Gastroesophageal sphincter (tissue), 4 donors: ENCODE measurements at regions not wholly inside any gene's neighbourhood (a gene's known extent, or its start where the extent isn't known, plus 50 kb on each side); places are given as distances from the start of the nearest gene placed in this dataset.

Experiments
- ATAC-seq: fragments of 150-250 bp; one replicate; pipeline ENCODE4 v1.9.1; 2016; ENCODE audit warnings: mild to moderate bottlenecking, moderate library complexity
- H3K27ac ChIP-seq, 4 donors: fragments of 200-600 bp; sonication (generic) in 3 of 4; 1 replicate in 3 of 4; 2 replicates in 1 of 4; pipeline ENCODE4 v1.5.1; 2016 to 2019
- H3K27me3 ChIP-seq: fragments of 200-600 bp; sonication (generic); one replicate; pipeline ENCODE4 v1.5.1; 2019
- H3K36me3 ChIP-seq, 2 donors: fragments of 200-600 bp; sonication (generic); one replicate each; pipeline ENCODE4 v1.5.1; 2019; ENCODE audit warnings: control low read depth in 1 of 2
- H3K4me1 ChIP-seq, 3 donors: fragments of 200-600 bp; sonication (generic); 1 replicate in 2 of 3; 2 replicates in 1 of 3; pipeline ENCODE4 v1.5.1; 2016 to 2019; ENCODE audit warnings: control low read depth in 2 of 3
- H3K4me3 ChIP-seq, 2 donors: fragments of 200-600 bp; sonication (generic); one replicate each; pipeline ENCODE4 v1.5.1; 2019; ENCODE audit warnings: mild to moderate bottlenecking in 1 of 2, moderate library complexity in 1 of 2
- H3K9me3 ChIP-seq, 3 donors: fragments of 200-600 bp; sonication (generic); one replicate each; pipeline ENCODE4 v1.5.1; 2017 to 2019; ENCODE audit warnings: control low read depth in 2 of 3
- EP300 ChIP-seq: sonication (generic); formaldehyde crosslinking; IDR thresholded peaks from one replicate; pipeline ENCODE4 v1.6.1; 2017; ENCODE audit warnings: antibody characterized with exemption, mild to moderate bottlenecking
- POLR2A ChIP-seq, 2 donors: fragments of 450-650 bp; IDR thresholded peaks; one replicate each; pipeline ENCODE4 v1.6.1; 2017; ENCODE audit warnings: antibody characterized with exemption in 2 of 2, mild to moderate bottlenecking in 2 of 2, moderate library complexity in 1 of 2
- POLR2AphosphoS5 ChIP-seq: sonication (generic); formaldehyde crosslinking; IDR thresholded peaks from one replicate; pipeline ENCODE4 v1.6.1; 2017; ENCODE audit warnings: antibody characterized with exemption
- WGBS, 2 donors: methylation state at CpG; one replicate each; pipeline ENCODE4 v1.1.5; 2018; ENCODE audit warnings: low coverage in 1 of 2; 5-methylcytosine and 5-hydroxymethylcytosine counted together
- TF ChIP-seq, protein P1 (sequence below), 4 experiments: fragments of 200-600 bp in 2 of 4; fragments of 450-650 bp in 2 of 4; sonication (generic) in 1 of 4; IDR thresholded peaks; one replicate each; pipeline ENCODE4 v1.5.1; 2017 to 2019; ENCODE audit warnings: antibody characterized with exemption in 4 of 4, mild to moderate bottlenecking in 2 of 4, moderate library complexity in 2 of 4

DNA sequence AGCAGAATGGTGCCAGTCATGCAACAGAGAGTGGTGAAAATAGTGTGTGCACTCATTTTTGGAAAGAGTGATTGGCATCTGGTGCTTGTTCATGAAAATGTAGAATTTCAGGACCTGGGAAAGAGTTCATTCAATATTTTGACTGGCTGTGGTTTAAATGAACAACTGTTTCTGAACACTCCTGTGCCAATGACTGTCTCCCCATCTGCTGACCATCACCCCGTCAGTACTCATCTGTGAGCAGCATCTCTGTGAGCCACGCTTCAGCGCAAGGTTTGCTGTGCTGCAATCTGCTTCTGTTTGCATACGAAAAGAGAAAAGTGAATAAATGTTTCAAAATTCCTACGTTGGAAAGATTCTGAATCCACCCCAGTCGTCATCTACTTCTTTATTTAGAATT, 77.9 kb upstream of the RUNX1 start:
- peaks cover 0 to 10% (median 0%) of the 10 kb centered on the region in 3 donors for H3K9me3 ChIP-seq
- no peaks in the 10 kb centered on the region for H3K27me3 ChIP-seq
- no peak for TF ChIP-seq POLR2A (IDR thresholded peaks at IDR 0.05)
- TF ChIP-seq EP300: no peak
- no peak for TF ChIP-seq POLR2AphosphoS5
- TF ChIP-seq, protein P1, sequence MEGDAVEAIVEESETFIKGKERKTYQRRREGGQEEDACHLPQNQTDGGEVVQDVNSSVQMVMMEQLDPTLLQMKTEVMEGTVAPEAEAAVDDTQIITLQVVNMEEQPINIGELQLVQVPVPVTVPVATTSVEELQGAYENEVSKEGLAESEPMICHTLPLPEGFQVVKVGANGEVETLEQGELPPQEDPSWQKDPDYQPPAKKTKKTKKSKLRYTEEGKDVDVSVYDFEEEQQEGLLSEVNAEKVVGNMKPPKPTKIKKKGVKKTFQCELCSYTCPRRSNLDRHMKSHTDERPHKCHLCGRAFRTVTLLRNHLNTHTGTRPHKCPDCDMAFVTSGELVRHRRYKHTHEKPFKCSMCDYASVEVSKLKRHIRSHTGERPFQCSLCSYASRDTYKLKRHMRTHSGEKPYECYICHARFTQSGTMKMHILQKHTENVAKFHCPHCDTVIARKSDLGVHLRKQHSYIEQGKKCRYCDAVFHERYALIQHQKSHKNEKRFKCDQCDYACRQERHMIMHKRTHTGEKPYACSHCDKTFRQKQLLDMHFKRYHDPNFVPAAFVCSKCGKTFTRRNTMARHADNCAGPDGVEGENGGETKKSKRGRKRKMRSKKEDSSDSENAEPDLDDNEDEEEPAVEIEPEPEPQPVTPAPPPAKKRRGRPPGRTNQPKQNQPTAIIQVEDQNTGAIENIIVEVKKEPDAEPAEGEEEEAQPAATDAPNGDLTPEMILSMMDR (IDR thresholded peaks at IDR 0.05): no peak
- 72% methylated on average over 6 of the region's 6 CpGs for WGBS, 2 donors
- H3K36me3 ChIP-seq: no peaks in the 10 kb centered on the region
- no peaks in the 10 kb centered on the region for H3K4me1 ChIP-seq
- no peak overlapping the region for H3K4me3 ChIP-seq
- no peak for ATAC-seq
- H3K27ac ChIP-seq: no peak overlapping the region

DNA sequence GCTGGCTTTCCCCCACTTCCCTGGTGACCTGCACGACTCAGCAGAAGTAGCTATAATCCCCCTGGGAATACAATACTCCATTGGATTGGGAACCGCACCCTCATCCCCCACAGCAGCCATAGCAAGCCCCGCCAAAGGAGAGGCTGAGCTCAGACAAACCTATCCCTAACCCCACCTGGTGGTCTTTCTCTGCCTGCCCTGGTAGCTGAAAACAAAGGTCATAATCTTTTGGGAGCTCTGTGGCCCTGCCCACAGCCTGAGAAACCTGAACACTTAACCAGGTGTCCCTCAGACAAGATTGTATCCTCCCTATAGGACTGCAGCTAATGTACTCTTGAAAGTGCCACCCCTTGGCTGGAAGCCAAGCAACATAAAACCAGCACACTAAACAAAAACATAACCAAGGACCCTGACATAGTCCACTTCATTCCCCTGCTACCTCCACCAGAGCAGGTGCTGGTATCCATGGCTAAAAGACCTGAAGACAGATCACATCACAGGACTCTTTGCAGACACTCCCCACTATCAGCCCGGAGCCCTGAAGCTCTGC, 71.6 kb upstream of the RUNX1 start:
- H3K9me3 ChIP-seq: peaks cover 0 to 10% (median 0%) of the 10 kb centered on the region in 3 donors
- H3K36me3 ChIP-seq: no peaks in the 10 kb centered on the region
- WGBS, 2 donors: 100% methylated on average over 1 of the region's 4 CpGs; no CpG with 5 or more reads in 1 of the 2 donors
- ATAC-seq: no peak
- no peak for TF ChIP-seq POLR2AphosphoS5
- TF ChIP-seq EP300: no peak
- no peak for TF ChIP-seq POLR2A (IDR thresholded peaks at IDR 0.05)
- TF ChIP-seq, protein P1 (IDR thresholded peaks at IDR 0.05): no peak
- H3K4me3 ChIP-seq: no peak overlapping the region
- H3K27me3 ChIP-seq: peaks cover 15% of the 10 kb centered on the region
- no peak overlapping the region for H3K27ac ChIP-seq
- H3K4me1 ChIP-seq: no peaks in the 10 kb centered on the region

DNA sequence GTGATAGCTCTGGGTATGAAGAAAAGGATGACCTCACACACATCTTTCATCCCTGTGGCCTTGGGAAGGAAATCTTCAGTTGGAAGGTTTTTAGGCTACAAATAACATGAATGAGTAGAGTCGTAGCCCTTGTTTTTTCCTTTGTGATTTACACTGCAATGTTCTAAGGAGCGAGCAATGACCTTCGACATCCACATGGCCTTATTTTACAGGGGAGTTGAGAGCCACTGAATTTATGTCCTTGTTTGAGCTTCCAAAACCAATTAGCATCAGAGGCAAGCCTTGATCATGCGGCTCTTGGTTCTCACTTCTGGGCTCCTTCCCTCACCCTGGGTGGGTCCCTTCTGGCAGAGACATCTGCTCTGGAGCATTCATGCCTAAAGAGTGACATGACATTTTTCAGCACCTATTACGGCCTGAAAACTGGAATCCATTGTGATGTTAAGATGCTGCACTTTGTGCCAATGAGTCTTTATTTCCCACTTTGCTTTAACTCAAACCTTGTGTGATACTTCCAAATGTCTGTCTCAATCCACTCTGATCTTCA, 70.5 kb upstream of the RUNX1 start:
- Histone ChIP-seq H3K27me3 (peaks cover 15% of the 10 kb centered on the region), H3K27ac (no peak overlapping the region), H3K4me3 (no peak overlapping the region), H3K4me1 (no peaks in the 10 kb centered on the region), H3K36me3 (no peaks in the 10 kb centered on the region), H3K9me3 (no peaks in the 10 kb centered on the region)
- TF ChIP-seq, protein P1 (IDR thresholded peaks at IDR 0.05): no peak
- TF ChIP-seq EP300 (no peak), POLR2A (IDR thresholded peaks at IDR 0.05) (no peak), POLR2AphosphoS5 (no peak)
- WGBS, 2 donors: 88 to 90% methylated on average over 4 to 5 of the region's 5 CpGs
- ATAC-seq: no peak

DNA sequence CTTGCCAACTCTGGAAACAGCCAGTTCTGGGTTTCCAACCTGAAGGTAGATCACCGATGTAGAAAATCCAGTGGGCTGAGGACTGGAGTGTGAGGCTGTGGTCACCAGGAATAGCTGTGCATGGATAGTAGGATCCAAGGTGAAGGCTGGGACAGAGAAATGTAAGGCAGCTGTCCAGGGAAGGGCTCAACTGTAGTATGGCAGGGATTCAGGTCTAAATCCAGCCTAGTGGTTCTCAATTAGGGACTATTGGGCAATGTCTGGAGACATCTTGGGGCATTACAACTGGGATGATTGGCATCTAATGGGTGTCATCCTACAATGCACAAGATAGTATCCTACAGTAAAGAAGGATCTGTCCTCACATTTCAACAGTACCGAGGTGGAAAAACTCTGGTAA, 67.7 kb upstream of the RUNX1 start:
- Histone ChIP-seq H3K27ac (no peak overlapping the region), H3K4me1 (no peaks in the 10 kb centered on the region), H3K9me3 (no peaks in the 10 kb centered on the region), H3K36me3 (no peaks in the 10 kb centered on the region), H3K4me3 (no peak overlapping the region), H3K27me3 (peaks cover 15% of the 10 kb centered on the region)
- ATAC-seq: no peak
- TF ChIP-seq POLR2A (IDR thresholded peaks at IDR 0.05) (no peak), EP300 (no peak), POLR2AphosphoS5 (no peak)
- TF ChIP-seq, protein P1 (IDR thresholded peaks at IDR 0.05): no peak
- 100% methylated on average over 1 to 2 of the region's 2 CpGs for WGBS, 2 donors

DNA sequence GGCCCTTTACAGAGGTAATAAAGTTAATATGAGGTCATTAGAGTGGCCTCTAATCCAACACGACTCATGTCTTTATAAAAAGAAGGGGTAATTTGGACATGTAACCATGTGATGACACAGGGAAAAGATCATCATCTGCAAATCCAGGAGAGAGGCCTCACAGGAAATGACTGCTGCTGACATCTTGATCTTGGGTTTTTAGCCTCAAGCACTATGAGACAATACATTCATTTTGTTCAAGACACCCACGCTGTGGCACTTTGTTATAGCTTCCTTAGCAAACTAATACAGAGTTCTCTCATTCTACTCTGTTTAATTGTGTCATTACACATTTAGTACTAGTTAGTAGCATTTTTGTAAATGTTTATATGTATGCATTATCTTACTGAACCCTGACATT, 64.0 kb upstream of the RUNX1 start:
- no peak for ATAC-seq
- TF ChIP-seq, protein P1 (IDR thresholded peaks at IDR 0.05): no peak
- TF ChIP-seq POLR2A (IDR thresholded peaks at IDR 0.05) (no peak), EP300 (no peak), POLR2AphosphoS5 (no peak)
- WGBS, 2 donors: 48 to 67% methylated on average over 1 to 2 of the region's 2 CpGs

More for the DNA sequence above, 64.0 kb upstream of the RUNX1 start:
- no peaks in the 10 kb centered on the region for H3K4me1 ChIP-seq
- no peak overlapping the region for H3K4me3 ChIP-seq
- H3K36me3 ChIP-seq: no peaks in the 10 kb centered on the region
- H3K9me3 ChIP-seq: no peaks in the 10 kb centered on the region
- no peak overlapping the region for H3K27ac ChIP-seq
- H3K27me3 ChIP-seq: peaks cover 15% of the 10 kb centered on the region
